Fibroblast of the aortic adventitia (primary cell): ENCODE measurements at regions not wholly inside any gene's neighbourhood (a gene's known extent, or its start where the extent isn't known, plus 50 kb on each side); places are given as distances from the start of the nearest gene placed in this dataset.

Source experiments
- DNase-seq: peaks from one replicate; pipeline ENCODE4 v3.0.0-alpha.2; 2010; ENCODE audit warnings: low read depth
- H3K4me3 ChIP-seq: 2 replicates; pipeline ENCODE4 v1.5.1; 2011; ENCODE audit warnings: low read depth, mild to moderate bottlenecking, control low read depth, low read length, moderate library complexity
- CTCF ChIP-seq: IDR thresholded peaks from 2 replicates; pipeline ENCODE4 v1.5.1; 2011; ENCODE audit warnings: mild to moderate bottlenecking, low read length, control low read depth, inconsistent platforms; ENCODE audit not compliant: insufficient read depth

GRCh38 chr13:53631511-53631910 is 602.9 kb downstream of the OLFM4 start:
- H3K4me3 ChIP-seq = no peak overlapping the region
- no peak for TF ChIP-seq CTCF
- no peak for DNase-seq

GRCh38 chr13:53638040-53638439 is 609.4 kb downstream of the OLFM4 start:
- no peak overlapping the region for H3K4me3 ChIP-seq
- TF ChIP-seq CTCF = no peak
- DNase-seq = no peak

GRCh38 chr13:53642306-53642705 is 613.7 kb downstream of the OLFM4 start:
- no peak for TF ChIP-seq CTCF
- no peak overlapping the region for H3K4me3 ChIP-seq
- no peak for DNase-seq

GRCh38 chr13:53648673-53649072 is 620.1 kb downstream of the OLFM4 start:
- no peak for TF ChIP-seq CTCF
- H3K4me3 ChIP-seq = no peak overlapping the region
- no peak for DNase-seq

- no peak for TF ChIP-seq CTCF
- no peak for DNase-seq
- H3K4me3 ChIP-seq = no peak overlapping the region
Measured at GRCh38 chr13:53672005-53672404, 643.4 kb downstream of the OLFM4 start.

GRCh38 chr13:53683146-53683545 is 654.5 kb downstream of the OLFM4 start:
- TF ChIP-seq CTCF = no peak
- no peak overlapping the region for H3K4me3 ChIP-seq
- DNase-seq = no peak

GRCh38 chr13:53683608-53684007 is 655.0 kb downstream of the OLFM4 start:
- H3K4me3 ChIP-seq = no peak overlapping the region
- DNase-seq = no peak
- TF ChIP-seq CTCF = no peak
